ENCODE measurements at regions not wholly inside any gene's neighbourhood (a gene's known extent, or its start where the extent isn't known, plus 50 kb on each side); places are given as distances from the start of the nearest gene placed in this dataset.

GRCh38 chr5:8848997-8849594, 696.8 kb downstream of the SEMA5A start:
- no peak for DNase-seq (ENCODE audit: low read depth)

- DNase-seq (ENCODE audit: low read depth): no peak
Measured at GRCh38 chr5:8851101-8851500, 694.8 kb downstream of the SEMA5A start.

GRCh38 chr5:8857051-8857450, 688.8 kb downstream of the SEMA5A start:
- no peak for DNase-seq (ENCODE audit: low read depth)

GRCh38 chr5:8861764-8862163, 684.1 kb downstream of the SEMA5A start:
- DNase-seq (ENCODE audit: low read depth): no peak

GRCh38 chr5:8864053-8864452, 681.8 kb downstream of the SEMA5A start:
- no peak for DNase-seq (ENCODE audit: low read depth)

GRCh38 chr5:8865266-8865665, 680.6 kb downstream of the SEMA5A start:
- no peak for DNase-seq (ENCODE audit: low read depth)

GRCh38 chr5:8865686-8866374, 680.0 kb downstream of the SEMA5A start:
- no peak for DNase-seq (ENCODE audit: low read depth)

- no peak for DNase-seq (ENCODE audit: low read depth)
Measured at GRCh38 chr5:8868283-8868682, 677.6 kb downstream of the SEMA5A start.

- no peak for DNase-seq (ENCODE audit: low read depth)
Measured at GRCh38 chr5:8869932-8870331, 675.9 kb downstream of the SEMA5A start.

GRCh38 chr5:8870349-8870958, 675.4 kb downstream of the SEMA5A start:
- no peak for DNase-seq (ENCODE audit: low read depth)

GRCh38 chr5:8870959-8871355, 674.9 kb downstream of the SEMA5A start:
- DNase-seq (ENCODE audit: low read depth): no peak

- no peak for DNase-seq (ENCODE audit: low read depth)
Measured at GRCh38 chr5:8871446-8871845, 674.4 kb downstream of the SEMA5A start.

- DNase-seq (ENCODE audit: low read depth): no peak
Measured at GRCh38 chr5:8875722-8876121, 670.2 kb downstream of the SEMA5A start.

GRCh38 chr5:8879248-8879647, 666.6 kb downstream of the SEMA5A start:
- no peak for DNase-seq (ENCODE audit: low read depth)

- DNase-seq (ENCODE audit: low read depth): no peak
Measured at GRCh38 chr5:8884029-8884428, 661.8 kb downstream of the SEMA5A start.

GRCh38 chr5:8892926-8893325, 652.9 kb downstream of the SEMA5A start:
- DNase-seq (ENCODE audit: low read depth): no peak

- DNase-seq (ENCODE audit: low read depth): no peak
Measured at GRCh38 chr5:8894031-8894430, 651.8 kb downstream of the SEMA5A start.

GRCh38 chr5:8895062-8895461, 650.8 kb downstream of the SEMA5A start:
- DNase-seq (ENCODE audit: low read depth): no peak

GRCh38 chr5:8895599-8895998, 650.3 kb downstream of the SEMA5A start:
- DNase-seq (ENCODE audit: low read depth): no peak

GRCh38 chr5:8897316-8897715, 648.6 kb downstream of the SEMA5A start:
- DNase-seq (ENCODE audit: low read depth): no peak

GRCh38 chr5:8905021-8905420, 640.9 kb downstream of the SEMA5A start:
- no peak for DNase-seq (ENCODE audit: low read depth)

- no peak for DNase-seq (ENCODE audit: low read depth)
Measured at GRCh38 chr5:8906303-8906967, 639.4 kb downstream of the SEMA5A start.
